ENCODE measurements at regions not wholly inside any gene's neighbourhood (a gene's known extent, or its start where the extent isn't known, plus 50 kb on each side); places are given as distances from the start of the nearest gene placed in this dataset.

DNA sequence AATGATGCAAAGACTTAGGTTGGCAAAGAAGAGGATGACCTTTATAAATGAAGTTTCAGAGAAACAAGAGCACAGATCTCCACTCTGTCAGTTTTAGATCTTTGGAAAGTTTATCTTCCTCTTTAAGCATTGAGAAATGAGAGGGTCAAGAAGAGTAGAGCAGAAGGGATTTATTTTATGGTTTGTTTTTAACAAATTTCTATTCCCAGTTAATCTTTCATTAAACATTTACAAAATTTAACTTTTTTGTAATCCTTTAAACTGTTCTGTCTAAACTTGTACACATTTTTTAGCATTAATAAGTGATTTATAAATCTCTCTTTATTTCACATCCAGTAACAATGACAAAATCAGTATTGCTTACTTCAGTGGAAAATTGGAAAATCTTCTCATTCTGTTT is 875.0 kb upstream of the IGFBP7 start:
- Histone ChIP-seq H3K27me3 (ENCODE audit: insufficient read depth, low read length) (no peaks in the 10 kb centered on the region), H3K9me3 (ENCODE audit: low read length) (no peaks in the 10 kb centered on the region), H3K4me2 (ENCODE audit: low read length) (no peak overlapping the region), H3K79me2 (ENCODE audit: insufficient read depth, low read length) (no peaks in the 10 kb centered on the region), H3K9me2 (ENCODE audit: low read depth, low read length) (no peaks in the 10 kb centered on the region), H3K9ac (ENCODE audit: low read length) (no peak overlapping the region), H3K4me3 (ENCODE audit: low read depth, low read length, poor library complexity, severe bottlenecking) (no peak overlapping the region), H4K20me1 (ENCODE audit: insufficient read depth, low read length) (no peaks in the 10 kb centered on the region), H3K36me3 (ENCODE audit: insufficient read depth, low read length) (no peaks in the 10 kb centered on the region), H3K4me1 (ENCODE audit: insufficient read depth, low read length, severe bottlenecking) (no peaks in the 10 kb centered on the region), H3F3A (ENCODE audit: insufficient read depth, low read length) (no peaks in the 10 kb centered on the region), H2AFZ (ENCODE audit: low read length) (no peak overlapping the region), H3K27ac (ENCODE audit: low read depth, low read length, poor library complexity, severe bottlenecking) (no peak overlapping the region)
- TF ChIP-seq, protein P1, sequence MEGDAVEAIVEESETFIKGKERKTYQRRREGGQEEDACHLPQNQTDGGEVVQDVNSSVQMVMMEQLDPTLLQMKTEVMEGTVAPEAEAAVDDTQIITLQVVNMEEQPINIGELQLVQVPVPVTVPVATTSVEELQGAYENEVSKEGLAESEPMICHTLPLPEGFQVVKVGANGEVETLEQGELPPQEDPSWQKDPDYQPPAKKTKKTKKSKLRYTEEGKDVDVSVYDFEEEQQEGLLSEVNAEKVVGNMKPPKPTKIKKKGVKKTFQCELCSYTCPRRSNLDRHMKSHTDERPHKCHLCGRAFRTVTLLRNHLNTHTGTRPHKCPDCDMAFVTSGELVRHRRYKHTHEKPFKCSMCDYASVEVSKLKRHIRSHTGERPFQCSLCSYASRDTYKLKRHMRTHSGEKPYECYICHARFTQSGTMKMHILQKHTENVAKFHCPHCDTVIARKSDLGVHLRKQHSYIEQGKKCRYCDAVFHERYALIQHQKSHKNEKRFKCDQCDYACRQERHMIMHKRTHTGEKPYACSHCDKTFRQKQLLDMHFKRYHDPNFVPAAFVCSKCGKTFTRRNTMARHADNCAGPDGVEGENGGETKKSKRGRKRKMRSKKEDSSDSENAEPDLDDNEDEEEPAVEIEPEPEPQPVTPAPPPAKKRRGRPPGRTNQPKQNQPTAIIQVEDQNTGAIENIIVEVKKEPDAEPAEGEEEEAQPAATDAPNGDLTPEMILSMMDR (IDR thresholded peaks at IDR 0.05; ENCODE audit: low read length): no peak
- no peak for TF ChIP-seq EZH2 (IDR thresholded peaks at IDR 0.05; ENCODE audit: borderline replicate concordance, low read length)

DNA sequence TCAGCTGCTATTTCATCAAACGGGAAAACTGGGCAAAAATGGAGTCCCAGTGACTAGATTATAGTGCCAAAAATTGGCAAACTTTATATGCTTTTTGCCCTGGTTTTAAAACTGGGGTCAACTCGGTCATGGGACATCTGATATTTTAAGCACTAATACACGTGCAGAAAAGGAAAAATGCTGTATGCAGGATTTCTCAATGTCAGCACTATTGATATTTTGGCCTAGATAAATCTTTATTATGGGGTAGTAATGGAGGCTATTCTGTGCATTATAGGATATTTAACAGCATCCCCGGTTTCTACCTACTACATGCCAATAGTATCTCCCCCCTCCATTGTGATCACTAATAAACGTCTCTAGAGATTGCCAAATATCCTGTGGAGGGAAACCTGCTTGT is 870.9 kb upstream of the IGFBP7 start:
- H3K9me3 ChIP-seq (ENCODE audit: low read length): no peaks in the 10 kb centered on the region
- H3K79me2 ChIP-seq (ENCODE audit: insufficient read depth, low read length): no peaks in the 10 kb centered on the region
- no peak overlapping the region for H3K4me3 ChIP-seq (ENCODE audit: low read depth, low read length, poor library complexity, severe bottlenecking)
- no peaks in the 10 kb centered on the region for H4K20me1 ChIP-seq (ENCODE audit: insufficient read depth, low read length)
- no peaks in the 10 kb centered on the region for H3K9me2 ChIP-seq (ENCODE audit: low read depth, low read length)
- H2AFZ ChIP-seq (ENCODE audit: low read length): no peak overlapping the region
- no peaks in the 10 kb centered on the region for H3K36me3 ChIP-seq (ENCODE audit: insufficient read depth, low read length)
- TF ChIP-seq, protein P1 (IDR thresholded peaks at IDR 0.05; ENCODE audit: low read length): no peak
- TF ChIP-seq EZH2 (IDR thresholded peaks at IDR 0.05; ENCODE audit: borderline replicate concordance, low read length): no peak
- H3K9ac ChIP-seq (ENCODE audit: low read length): no peak overlapping the region
- H3K27me3 ChIP-seq (ENCODE audit: insufficient read depth, low read length): no peaks in the 10 kb centered on the region
- H3K4me2 ChIP-seq (ENCODE audit: low read length): no peak overlapping the region
- H3F3A ChIP-seq (ENCODE audit: insufficient read depth, low read length): no peaks in the 10 kb centered on the region
- H3K27ac ChIP-seq (ENCODE audit: low read depth, low read length, poor library complexity, severe bottlenecking): no peak overlapping the region
- H3K4me1 ChIP-seq (ENCODE audit: insufficient read depth, low read length, severe bottlenecking): no peaks in the 10 kb centered on the region

DNA sequence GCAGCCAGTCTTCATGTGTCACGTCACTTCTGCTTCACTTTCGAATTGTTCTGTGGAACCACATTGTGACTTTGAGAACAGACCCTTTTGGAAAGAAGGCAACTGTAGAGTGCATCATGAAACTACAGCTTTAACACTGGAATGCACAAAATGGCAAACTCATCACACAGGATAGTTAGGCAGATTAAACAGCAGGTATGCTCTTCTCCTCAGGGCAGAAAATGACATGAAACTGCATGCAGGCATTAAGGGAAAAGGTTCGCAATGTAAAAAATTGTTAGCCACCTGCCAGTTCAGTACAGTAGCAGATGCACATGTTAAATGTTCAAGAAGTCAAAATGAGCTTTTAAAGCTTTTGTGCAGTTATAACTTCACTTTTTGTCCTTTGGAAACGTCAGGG is 864.6 kb upstream of the IGFBP7 start:
- Histone ChIP-seq H3K79me2 (ENCODE audit: insufficient read depth, low read length) (no peaks in the 10 kb centered on the region), H3K9ac (ENCODE audit: low read length) (no peak overlapping the region), H2AFZ (ENCODE audit: low read length) (no peak overlapping the region), H3F3A (ENCODE audit: insufficient read depth, low read length) (no peaks in the 10 kb centered on the region), H3K27me3 (ENCODE audit: insufficient read depth, low read length) (no peaks in the 10 kb centered on the region), H3K9me2 (ENCODE audit: low read depth, low read length) (no peaks in the 10 kb centered on the region), H3K36me3 (ENCODE audit: insufficient read depth, low read length) (no peaks in the 10 kb centered on the region), H3K27ac (ENCODE audit: low read depth, low read length, poor library complexity, severe bottlenecking) (no peak overlapping the region), H3K4me2 (ENCODE audit: low read length) (no peak overlapping the region), H3K9me3 (ENCODE audit: low read length) (no peaks in the 10 kb centered on the region), H3K4me1 (ENCODE audit: insufficient read depth, low read length, severe bottlenecking) (no peaks in the 10 kb centered on the region), H4K20me1 (ENCODE audit: insufficient read depth, low read length) (no peaks in the 10 kb centered on the region), H3K4me3 (ENCODE audit: low read depth, low read length, poor library complexity, severe bottlenecking) (no peak overlapping the region)
- TF ChIP-seq, protein P1 (IDR thresholded peaks at IDR 0.05; ENCODE audit: low read length): no peak
- no peak for TF ChIP-seq EZH2 (IDR thresholded peaks at IDR 0.05; ENCODE audit: borderline replicate concordance, low read length)

All from OCI-LY1 (cell line).